HCT116 (cell line): ENCODE measurements at regions not wholly inside any gene's neighbourhood (a gene's known extent, or its start where the extent isn't known, plus 50 kb on each side); places are given as distances from the start of the nearest gene placed in this dataset.

Experiments
- EZH2phosphoT487 ChIP-seq: fragments of 200-600 bp; IDR thresholded peaks from 2 replicates; pipeline ENCODE4 v1.6.1; 2018; ENCODE audit warnings: antibody characterized with exemption, borderline replicate concordance
- MAX ChIP-seq: IDR thresholded peaks from 2 replicates; pipeline ENCODE4 v1.6.1; 2012
- TF ChIP-seq, protein P1 (sequence below), 3 experiments: fragments of 200-600 bp in 1 of 3; sonication (generic) in 1 of 3; IDR thresholded peaks in 2 of 3; conservative IDR thresholded peaks in 1 of 3; 2 replicates each; pipeline ENCODE4 v1.5.1; 2012 to 2017; ENCODE audit warnings: low read depth in 2 of 3, low read length in 2 of 3, antibody characterized with exemption in 1 of 3, borderline replicate concordance in 1 of 3, control low read depth in 1 of 3, mild to moderate bottlenecking in 1 of 3, mixed read lengths in 1 of 3, mixed run types in 1 of 3, moderate library complexity in 1 of 3; ENCODE audit not compliant: insufficient read depth in 1 of 3

GRCh38 chr1:81192647-81193642 is 607.8 kb upstream of the ADGRL2 start:
- TF ChIP-seq, protein P1, sequence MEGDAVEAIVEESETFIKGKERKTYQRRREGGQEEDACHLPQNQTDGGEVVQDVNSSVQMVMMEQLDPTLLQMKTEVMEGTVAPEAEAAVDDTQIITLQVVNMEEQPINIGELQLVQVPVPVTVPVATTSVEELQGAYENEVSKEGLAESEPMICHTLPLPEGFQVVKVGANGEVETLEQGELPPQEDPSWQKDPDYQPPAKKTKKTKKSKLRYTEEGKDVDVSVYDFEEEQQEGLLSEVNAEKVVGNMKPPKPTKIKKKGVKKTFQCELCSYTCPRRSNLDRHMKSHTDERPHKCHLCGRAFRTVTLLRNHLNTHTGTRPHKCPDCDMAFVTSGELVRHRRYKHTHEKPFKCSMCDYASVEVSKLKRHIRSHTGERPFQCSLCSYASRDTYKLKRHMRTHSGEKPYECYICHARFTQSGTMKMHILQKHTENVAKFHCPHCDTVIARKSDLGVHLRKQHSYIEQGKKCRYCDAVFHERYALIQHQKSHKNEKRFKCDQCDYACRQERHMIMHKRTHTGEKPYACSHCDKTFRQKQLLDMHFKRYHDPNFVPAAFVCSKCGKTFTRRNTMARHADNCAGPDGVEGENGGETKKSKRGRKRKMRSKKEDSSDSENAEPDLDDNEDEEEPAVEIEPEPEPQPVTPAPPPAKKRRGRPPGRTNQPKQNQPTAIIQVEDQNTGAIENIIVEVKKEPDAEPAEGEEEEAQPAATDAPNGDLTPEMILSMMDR (IDR thresholded peaks at IDR 0.05 in 2 of 3, conservative IDR thresholded peaks at IDR 0.05 in 1 of 3; ENCODE audit: borderline replicate concordance in 1 of 3, insufficient read depth in 1 of 3, low read depth in 2 of 3, low read length in 2 of 3): no peak
- TF ChIP-seq EZH2phosphoT487: no peak
- no peak for TF ChIP-seq MAX
